ENCODE measurements at regions not wholly inside any gene's neighbourhood (a gene's known extent, or its start where the extent isn't known, plus 50 kb on each side); places are given as distances from the start of the nearest gene placed in this dataset.
A peak's percentile ranks its signal among the peaks of the same experiment; 100 is the strongest.
"Not testable (repeated sequence)": the region's sequence is repeated elsewhere in the genome, so short reads cannot be mapped to it uniquely, and the experiment has no call there.

DNA sequence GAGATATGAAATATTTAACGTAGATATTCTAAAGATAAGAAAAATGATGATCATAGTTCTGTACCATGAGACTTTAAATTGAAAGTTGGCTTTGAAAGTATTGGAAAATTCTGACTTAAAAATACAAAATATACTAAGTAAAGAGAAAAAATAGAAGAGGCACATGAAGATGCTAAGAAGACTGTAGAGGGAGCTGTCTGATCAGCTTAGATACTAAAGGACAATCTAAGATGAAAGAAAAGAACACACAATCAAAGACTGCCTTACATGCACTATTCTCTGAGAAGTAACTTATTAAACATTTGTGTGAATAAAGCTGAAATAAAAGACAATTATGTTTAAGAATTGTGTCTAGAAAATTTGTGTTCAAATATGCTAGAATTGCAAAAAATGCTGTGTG, 55.1 kb downstream of the RBMXL2 start:
- intact Hi-C loops (cut with DNase I): loop anchor here (10.0 kb wide), 1 partner anchor 301 kb away; no protein-coding TSS in a partner anchor
- DNase-seq: peak in 2 of 42 donors; percentile 5 to 19

DNA sequence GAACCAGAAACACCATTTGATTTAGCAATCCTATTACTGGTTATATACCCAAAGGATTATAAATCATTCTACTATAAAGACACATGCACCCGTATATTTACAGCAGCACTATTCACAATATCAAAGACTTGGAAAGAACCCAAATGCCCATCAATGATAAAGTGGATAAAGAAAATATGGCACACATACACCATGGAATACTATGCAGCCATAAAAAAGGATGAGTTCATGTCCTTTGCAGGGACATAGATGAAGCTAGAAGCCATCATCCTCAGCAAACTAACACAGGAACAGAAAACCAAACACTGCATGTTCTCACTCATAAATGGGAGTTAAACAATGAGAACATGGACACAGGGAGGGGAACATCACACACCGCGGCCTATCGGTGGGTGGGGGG, 61.3 kb downstream of the RBMXL2 start:
- intact Hi-C loops (cut with DNase I); DNase-seq: not testable (repeated sequence)

- intact Hi-C loops (cut with DNase I): no loop called here
- no peak for DNase-seq
These were observed 66.1 kb downstream of the RBMXL2 start for GRCh38 chr11:7154881-7155361.

- no peak for DNase-seq
- intact Hi-C loops (cut with DNase I): no loop called here
These were observed 72.2 kb downstream of the RBMXL2 start for GRCh38 chr11:7160814-7161489.

GRCh38 chr11:7165911-7166310, 77.1 kb downstream of the RBMXL2 start:
- DNase-seq: no peak
- intact Hi-C loops (cut with DNase I): no loop called here

DNA sequence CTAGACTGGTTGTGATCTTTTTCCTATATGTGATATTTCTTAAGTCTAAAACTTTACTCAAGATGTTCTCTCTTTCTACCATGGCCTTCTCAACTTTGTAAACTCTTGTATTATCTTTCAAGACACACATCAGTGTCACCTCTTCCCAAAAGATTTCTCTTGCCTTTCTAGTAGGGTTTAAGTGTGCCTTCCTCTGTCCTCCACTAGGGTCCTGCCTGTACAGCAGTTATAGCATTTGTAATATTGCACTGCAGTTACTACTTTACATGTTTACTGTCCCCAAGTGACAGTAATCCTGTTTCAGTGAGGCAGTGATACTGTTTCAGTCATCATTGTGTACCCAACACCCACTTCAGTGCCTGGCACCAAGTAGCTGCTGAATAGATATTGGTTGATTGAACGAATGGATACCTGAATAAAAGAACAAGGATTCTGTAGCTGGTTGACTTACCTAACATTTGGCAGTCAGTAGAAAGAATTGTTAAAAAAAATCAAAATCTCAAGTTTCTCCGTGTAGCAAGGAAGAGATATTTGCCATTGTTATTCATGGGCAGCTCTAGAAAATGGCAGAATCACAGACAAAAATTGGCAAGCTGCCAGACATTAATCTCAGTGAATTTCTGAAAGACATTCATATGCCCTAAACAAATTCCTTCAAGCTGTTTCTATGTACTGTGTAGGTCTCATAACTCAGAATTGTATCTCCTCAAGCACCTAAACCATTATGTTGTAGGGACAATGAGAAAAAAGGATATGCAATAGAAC, 79.4 kb downstream of the RBMXL2 start:
- intact Hi-C loops (cut with DNase I): no loop called here
- no peak for DNase-seq

DNA sequence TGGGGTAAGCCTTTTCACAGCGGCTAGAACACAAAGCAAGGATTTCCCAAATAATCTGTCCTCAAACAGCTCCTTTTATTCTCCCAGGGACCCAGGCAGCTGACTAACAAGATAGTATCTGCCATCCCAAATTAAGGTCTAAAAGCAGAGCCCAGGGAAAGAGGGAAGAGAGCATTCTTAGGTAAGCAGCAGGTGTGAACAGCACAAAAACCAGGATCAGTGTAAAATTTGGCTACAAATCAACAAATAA, 79.9 kb downstream of the RBMXL2 start:
- DNase-seq: no peak
- intact Hi-C loops (cut with DNase I): no loop called here

- DNase-seq: no peak
- intact Hi-C loops (cut with DNase I): no loop called here
These were observed 81.3 kb upstream of the SYT9 start for GRCh38 chr11:7170431-7170830.

GRCh38 chr11:7175007-7175406, 76.7 kb upstream of the SYT9 start:
- intact Hi-C loops (cut with DNase I): no loop called here
- DNase-seq: no peak

DNA sequence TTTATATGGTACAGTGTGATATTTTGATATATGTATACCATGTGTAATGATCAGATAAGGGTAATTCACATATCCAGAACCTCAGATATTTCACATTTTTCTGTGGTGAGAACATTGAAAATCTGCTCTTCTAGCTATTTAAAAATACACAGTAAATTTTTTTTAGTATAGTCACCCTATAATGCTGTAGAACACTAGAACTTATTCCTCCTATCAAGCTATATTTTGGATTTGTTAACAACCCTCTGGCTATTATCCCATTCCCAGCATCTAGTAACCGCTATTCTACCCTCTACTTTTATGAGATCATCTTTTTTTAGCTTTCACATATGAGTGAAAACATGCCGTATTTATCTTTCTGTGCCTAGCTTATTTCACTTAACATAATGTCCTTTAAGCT, 65.5 kb upstream of the SYT9 start:
- no peak for DNase-seq
- intact Hi-C loops (cut with DNase I): no loop called here

GRCh38 chr11:7186676-7187075, 65.0 kb upstream of the SYT9 start:
- intact Hi-C loops (cut with DNase I): no loop called here
- no peak for DNase-seq

DNA sequence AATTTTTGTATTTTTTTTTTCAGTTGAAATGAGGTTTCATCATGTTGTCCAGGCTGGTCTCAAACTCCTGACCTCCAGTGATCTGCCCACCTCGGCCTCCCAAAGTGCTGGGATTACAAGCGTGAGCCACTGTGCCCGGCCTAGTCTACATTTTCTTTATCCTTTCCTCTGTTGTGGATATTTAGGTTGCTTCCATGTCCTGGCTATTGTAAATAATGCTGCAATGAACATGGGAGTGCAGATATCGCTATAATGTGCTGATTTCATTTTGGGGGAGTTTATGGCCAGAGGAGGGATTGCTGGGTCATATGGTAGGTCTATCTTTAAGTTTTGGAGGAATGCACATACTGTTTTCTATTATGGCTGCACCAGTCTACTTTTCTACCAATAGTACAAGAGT, 58.9 kb upstream of the SYT9 start:
- DNase-seq; intact Hi-C loops (cut with DNase I): not testable (repeated sequence)

GRCh38 chr11:7196396-7197146, 55.1 kb upstream of the SYT9 start:
- intact Hi-C loops (cut with DNase I): no loop called here
- no peak for DNase-seq

DNA sequence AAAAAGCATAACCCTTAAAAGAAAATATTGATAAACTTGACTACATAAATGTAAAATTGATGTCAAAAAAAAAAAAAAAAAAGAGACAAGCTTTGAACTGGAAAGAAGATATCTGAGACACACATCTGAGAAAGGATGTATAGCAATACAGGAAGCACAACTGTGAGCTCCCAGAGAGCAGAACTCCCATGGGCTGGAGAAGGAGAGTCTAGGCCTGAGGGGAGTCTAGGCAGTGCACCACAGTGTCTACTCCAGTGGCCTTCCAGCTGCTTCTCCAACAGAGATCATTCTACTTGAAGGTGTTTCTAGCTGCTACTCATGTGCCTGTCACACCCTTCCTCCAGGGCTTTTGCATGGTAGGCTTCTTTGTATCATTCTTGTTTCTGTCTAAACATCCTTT, 54.2 kb upstream of the SYT9 start:
- intact Hi-C loops (cut with DNase I): no loop called here
- no peak for DNase-seq
